ENCODE measurements at regions not wholly inside any gene's neighbourhood (a gene's known extent, or its start where the extent isn't known, plus 50 kb on each side); places are given as distances from the start of the nearest gene placed in this dataset.
A peak's percentile ranks its signal among the peaks of the same experiment; 100 is the strongest.

DNA sequence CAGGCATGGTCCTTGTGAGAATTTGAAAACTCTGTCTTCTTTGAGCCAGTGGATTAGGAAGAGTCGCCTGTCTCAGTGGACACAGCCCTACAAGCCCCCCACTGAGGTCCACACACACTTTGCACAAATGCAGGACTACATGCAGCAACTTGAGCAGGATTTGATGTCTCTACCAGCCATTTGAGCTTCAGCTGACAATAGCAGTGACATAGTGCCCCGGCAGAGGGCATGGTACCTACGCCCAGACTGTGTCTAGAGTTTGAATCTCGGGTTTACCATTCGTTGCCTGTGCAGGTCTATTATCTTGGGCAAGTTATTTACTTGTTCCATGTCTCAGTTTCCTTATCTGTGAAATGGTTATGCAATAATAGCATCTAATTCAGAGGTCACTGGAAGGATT is 580.1 kb downstream of the TFAP2B start:
- H3K79me2 ChIP-seq (ENCODE audit: insufficient read depth, low read length): no peaks in the 10 kb centered on the region
- peaks cover 10% of the 10 kb centered on the region for H3K4me1 ChIP-seq (ENCODE audit: insufficient read depth, low read length)
- peak; percentile 85 for ATAC-seq
- intact Hi-C loops (cut with micrococcal nuclease; ENCODE audit: unreplicated experiment): no loop called here
- no peak overlapping the region for H3K9ac ChIP-seq (ENCODE audit: insufficient read depth, low read depth, low read length)
- no peak overlapping the region for H3K27ac ChIP-seq (ENCODE audit: extremely low read length, insufficient read depth, low read length)
- no peaks in the 10 kb centered on the region for H4K20me1 ChIP-seq (ENCODE audit: insufficient read depth, low read length)
- ChIA-PET POLR2A (no interaction called here), CTCF (ENCODE audit: low intra/inter-chr PET ratio, low total read pairs) (no interaction called here)
- no peak for DNase-seq (ENCODE audit: low spot score)
- 12% methylated on average over 5 of the region's 5 CpGs for WGBS (ENCODE audit: low lambda C conversion rate)
- FAIRE-seq: no peak
- H2AFZ ChIP-seq (ENCODE audit: low read length): no peak overlapping the region
- H3K36me3 ChIP-seq (replicated peaks in 1 of 2; ENCODE audit: control insufficient read depth in 1 of 2, insufficient read depth in 2 of 2, low read length in 2 of 2): no peaks in the 10 kb centered on the region
- H3K4me3 ChIP-seq (replicated peaks in 1 of 3; ENCODE audit: insufficient read depth in 1 of 3, low read depth in 2 of 3, low read length in 3 of 3): no peak overlapping the region
- H3K27me3 ChIP-seq (ENCODE audit: control insufficient read depth in 1 of 2, insufficient read depth in 2 of 2, low read length in 2 of 2): no peaks in the 10 kb centered on the region
- in situ Hi-C loops (cut with HindIII; ENCODE audit: extremely low pct_ligation_motif_present, low pct_unique_long_range_greater_than_20kb): no loop called here
- no peak for TF ChIP-seq ZNF441 (CRISPR knock-in tag; IDR thresholded peaks at IDR 0.05; ENCODE audit: borderline replicate concordance)
- peak; percentile 52; the same call in 1 of the 2 replicates for TF ChIP-seq CEBPB (IDR thresholded peaks at IDR 0.05; ENCODE audit: borderline replicate concordance, low read depth, low read length)
- TF ChIP-seq, protein P1, sequence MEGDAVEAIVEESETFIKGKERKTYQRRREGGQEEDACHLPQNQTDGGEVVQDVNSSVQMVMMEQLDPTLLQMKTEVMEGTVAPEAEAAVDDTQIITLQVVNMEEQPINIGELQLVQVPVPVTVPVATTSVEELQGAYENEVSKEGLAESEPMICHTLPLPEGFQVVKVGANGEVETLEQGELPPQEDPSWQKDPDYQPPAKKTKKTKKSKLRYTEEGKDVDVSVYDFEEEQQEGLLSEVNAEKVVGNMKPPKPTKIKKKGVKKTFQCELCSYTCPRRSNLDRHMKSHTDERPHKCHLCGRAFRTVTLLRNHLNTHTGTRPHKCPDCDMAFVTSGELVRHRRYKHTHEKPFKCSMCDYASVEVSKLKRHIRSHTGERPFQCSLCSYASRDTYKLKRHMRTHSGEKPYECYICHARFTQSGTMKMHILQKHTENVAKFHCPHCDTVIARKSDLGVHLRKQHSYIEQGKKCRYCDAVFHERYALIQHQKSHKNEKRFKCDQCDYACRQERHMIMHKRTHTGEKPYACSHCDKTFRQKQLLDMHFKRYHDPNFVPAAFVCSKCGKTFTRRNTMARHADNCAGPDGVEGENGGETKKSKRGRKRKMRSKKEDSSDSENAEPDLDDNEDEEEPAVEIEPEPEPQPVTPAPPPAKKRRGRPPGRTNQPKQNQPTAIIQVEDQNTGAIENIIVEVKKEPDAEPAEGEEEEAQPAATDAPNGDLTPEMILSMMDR (CRISPR knock-in tag; IDR thresholded peaks at IDR 0.05): peak; percentile 43
- TF ChIP-seq SMC3 (IDR thresholded peaks at IDR 0.05; ENCODE audit: low read length): peak; percentile 51; the same call in 1 of the 2 replicates
- peak; percentile 52 for TF ChIP-seq STAG1 (CRISPR knock-in tag; IDR thresholded peaks at IDR 0.05)
- H3K9me3 ChIP-seq (ENCODE audit: low read length): no peaks in the 10 kb centered on the region
- no TSS peak for BruUV-seq (replicated peaks)
- H3K4me2 ChIP-seq (ENCODE audit: low read depth, low read length): no peak overlapping the region

- DNase-seq (ENCODE audit: low spot score): no peak
- H3K79me2 ChIP-seq (ENCODE audit: insufficient read depth, low read length): no peaks in the 10 kb centered on the region
- no peak for FAIRE-seq
- CTCF ChIA-PET (ENCODE audit: low intra/inter-chr PET ratio, low total read pairs): no interaction called here
- H3K4me3 ChIP-seq (replicated peaks in 1 of 3; ENCODE audit: insufficient read depth in 1 of 3, low read depth in 2 of 3, low read length in 3 of 3): no peak overlapping the region
- in situ Hi-C loops (cut with HindIII; ENCODE audit: extremely low pct_ligation_motif_present, low pct_unique_long_range_greater_than_20kb): no loop called here
- 69% methylated on average over 25 of the region's 25 CpGs for WGBS (ENCODE audit: low lambda C conversion rate)
- ATAC-seq: no peak
- no peaks in the 10 kb centered on the region for H3K9me3 ChIP-seq (ENCODE audit: low read length)
- BruUV-seq (replicated peaks): no TSS peak
- POLR2A ChIA-PET: no interaction called here
- H3K4me1 ChIP-seq (ENCODE audit: insufficient read depth, low read length): no peaks in the 10 kb centered on the region
- H3K4me2 ChIP-seq (ENCODE audit: low read depth, low read length): no peak overlapping the region
- H3K9ac ChIP-seq (ENCODE audit: insufficient read depth, low read depth, low read length): no peak overlapping the region
- H2AFZ ChIP-seq (ENCODE audit: low read length): no peak overlapping the region
- intact Hi-C loops (cut with micrococcal nuclease; ENCODE audit: unreplicated experiment): no loop called here
- no peak overlapping the region for H3K27ac ChIP-seq (ENCODE audit: extremely low read length, insufficient read depth, low read length)
- no peaks in the 10 kb centered on the region for H3K36me3 ChIP-seq (replicated peaks in 1 of 2; ENCODE audit: control insufficient read depth in 1 of 2, insufficient read depth in 2 of 2, low read length in 2 of 2)
- H4K20me1 ChIP-seq (ENCODE audit: insufficient read depth, low read length): no peaks in the 10 kb centered on the region
- TF ChIP-seq GRHL1 (CRISPR knock-in tag; conservative IDR thresholded peaks at IDR 0.05) (no peak), ZFP37 (CRISPR knock-in tag; IDR thresholded peaks at IDR 0.05; ENCODE audit: borderline replicate concordance) (no peak), ZNF383 (CRISPR knock-in tag; IDR thresholded peaks at IDR 0.05; ENCODE audit: borderline replicate concordance) (no peak), ZNF337 (CRISPR knock-in tag; IDR thresholded peaks at IDR 0.05; ENCODE audit: borderline replicate concordance, low read depth) (no peak), ADNP (CRISPR knock-in tag; IDR thresholded peaks at IDR 0.05) (no peak), ZNF660 (CRISPR knock-in tag; IDR thresholded peaks at IDR 0.05; ENCODE audit: borderline replicate concordance, low read depth) (no peak), POLR2AphosphoS2 (IDR thresholded peaks at IDR 0.05; ENCODE audit: low read depth, low read length) (no peak)
- TF ChIP-seq, protein P2, sequence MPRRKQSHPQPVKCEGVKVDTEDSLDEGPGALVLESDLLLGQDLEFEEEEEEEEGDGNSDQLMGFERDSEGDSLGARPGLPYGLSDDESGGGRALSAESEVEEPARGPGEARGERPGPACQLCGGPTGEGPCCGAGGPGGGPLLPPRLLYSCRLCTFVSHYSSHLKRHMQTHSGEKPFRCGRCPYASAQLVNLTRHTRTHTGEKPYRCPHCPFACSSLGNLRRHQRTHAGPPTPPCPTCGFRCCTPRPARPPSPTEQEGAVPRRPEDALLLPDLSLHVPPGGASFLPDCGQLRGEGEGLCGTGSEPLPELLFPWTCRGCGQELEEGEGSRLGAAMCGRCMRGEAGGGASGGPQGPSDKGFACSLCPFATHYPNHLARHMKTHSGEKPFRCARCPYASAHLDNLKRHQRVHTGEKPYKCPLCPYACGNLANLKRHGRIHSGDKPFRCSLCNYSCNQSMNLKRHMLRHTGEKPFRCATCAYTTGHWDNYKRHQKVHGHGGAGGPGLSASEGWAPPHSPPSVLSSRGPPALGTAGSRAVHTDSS (CRISPR knock-in tag; conservative IDR thresholded peaks at IDR 0.05): no peak
- no peaks in the 10 kb centered on the region for H3K27me3 ChIP-seq (ENCODE audit: control insufficient read depth in 1 of 2, insufficient read depth in 2 of 2, low read length in 2 of 2)
These were observed 591.8 kb downstream of the TFAP2B start for GRCh38 chr6:51410453-51410852.
